Hematopoietic multipotent progenitor cell treated with erythropoietin and hydrocortisone succinate and interleukin-3 and kit ligand, for 4 days (in vitro differentiated cells): ENCODE measurements at regions not wholly inside any gene's neighbourhood (a gene's known extent, or its start where the extent isn't known, plus 50 kb on each side); places are given as distances from the start of the nearest gene placed in this dataset.

Source experiments
- DNase-seq: peaks from one replicate; pipeline ENCODE4 v3.0.0-alpha.2; 2015

DNA sequence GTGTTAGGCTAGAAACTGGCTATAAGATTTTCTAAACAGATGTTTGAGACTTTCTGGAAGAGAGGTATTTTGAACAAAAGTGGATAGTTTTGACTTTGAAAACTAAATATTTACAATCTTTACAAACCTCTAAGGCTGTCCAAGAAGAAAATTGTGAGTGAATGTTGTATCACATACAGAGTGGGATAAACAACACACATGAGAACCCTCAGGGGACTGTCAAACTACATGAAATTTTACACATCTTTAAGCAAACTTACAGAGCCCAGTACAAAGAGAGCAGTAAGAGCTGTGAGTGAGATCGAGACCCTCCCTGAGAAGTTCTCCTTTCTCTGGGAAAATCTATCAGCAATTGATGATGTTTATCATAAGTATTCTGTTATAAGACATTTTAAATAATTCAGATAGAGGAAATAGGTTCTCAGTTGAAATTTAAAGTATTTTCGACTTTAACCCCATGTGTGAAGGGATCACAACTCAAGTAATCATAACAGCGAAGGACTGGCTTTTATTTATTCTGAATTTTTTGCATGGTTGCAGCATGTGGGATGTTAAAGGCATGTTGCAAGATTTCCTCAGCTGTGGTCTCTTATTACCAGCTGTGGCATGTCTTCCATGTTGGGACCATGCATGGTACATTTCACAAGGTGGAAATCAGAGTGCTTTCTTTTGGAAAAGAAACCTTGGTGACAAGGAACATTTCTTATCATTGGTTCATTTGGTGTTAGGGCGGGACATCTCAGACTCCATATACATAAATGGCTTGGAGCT lies 264.0 kb upstream of the PRICKLE1 start:
- DNase-seq: no peak

DNA sequence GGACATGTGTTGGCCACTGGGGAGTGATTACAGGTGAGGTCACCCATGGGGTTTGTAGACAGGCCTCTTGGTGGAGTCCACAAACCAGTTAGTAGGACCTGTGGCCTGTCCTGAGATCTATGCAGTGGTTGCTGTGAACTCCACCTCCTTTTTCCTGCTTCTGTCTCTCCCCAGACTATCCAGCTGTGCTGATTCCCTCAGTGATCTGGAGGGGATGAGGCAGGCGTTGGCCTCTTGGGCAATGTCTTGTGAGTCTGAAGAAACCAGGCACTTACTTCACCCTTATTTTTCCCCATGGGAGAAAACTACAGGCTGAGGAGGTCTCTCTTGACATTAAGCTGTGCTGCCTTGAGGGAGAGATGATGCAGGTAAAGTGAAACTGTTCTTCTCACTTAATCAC lies 257.2 kb upstream of the PRICKLE1 start:
- no peak for DNase-seq

DNA sequence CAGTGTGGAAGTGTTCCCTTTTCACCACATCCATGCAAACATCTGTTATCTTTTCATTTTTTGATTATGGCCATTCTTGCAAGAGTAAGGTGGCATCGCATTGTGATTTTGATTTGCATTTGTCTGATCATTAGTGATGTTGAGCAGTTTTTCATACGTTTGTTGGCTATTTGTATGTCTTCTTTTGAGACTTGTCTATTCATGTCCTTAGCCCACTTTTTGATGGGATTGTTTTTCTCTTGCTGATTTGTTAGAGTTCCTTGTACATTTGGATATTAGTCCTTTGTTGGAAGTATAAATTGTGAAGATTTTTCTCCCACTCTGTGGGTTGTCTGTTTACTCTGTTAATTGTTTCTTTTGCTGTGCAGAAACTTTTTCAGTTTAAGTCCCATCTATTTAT lies 244.5 kb upstream of the PRICKLE1 start:
- DNase-seq: no peak

DNA sequence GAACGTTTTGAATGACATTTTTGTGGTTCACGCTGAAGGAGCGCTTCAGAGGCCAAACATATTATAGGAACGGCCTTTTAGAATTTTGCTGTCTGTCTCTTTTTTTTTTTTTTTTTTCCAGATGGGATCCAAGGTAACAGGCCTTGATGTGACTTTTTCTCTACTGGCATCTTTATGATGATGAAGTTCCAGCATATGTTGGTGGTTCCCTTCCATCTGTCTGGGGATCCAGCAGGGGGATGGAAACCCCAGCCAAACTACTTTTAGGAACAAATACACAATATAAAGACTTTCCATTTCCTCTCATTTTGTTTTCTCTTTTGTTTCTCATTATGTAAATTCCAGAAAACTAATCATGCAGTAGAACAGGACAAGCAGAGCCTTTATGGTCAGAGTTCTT lies 239.3 kb upstream of the PRICKLE1 start:
- no peak for DNase-seq

DNA sequence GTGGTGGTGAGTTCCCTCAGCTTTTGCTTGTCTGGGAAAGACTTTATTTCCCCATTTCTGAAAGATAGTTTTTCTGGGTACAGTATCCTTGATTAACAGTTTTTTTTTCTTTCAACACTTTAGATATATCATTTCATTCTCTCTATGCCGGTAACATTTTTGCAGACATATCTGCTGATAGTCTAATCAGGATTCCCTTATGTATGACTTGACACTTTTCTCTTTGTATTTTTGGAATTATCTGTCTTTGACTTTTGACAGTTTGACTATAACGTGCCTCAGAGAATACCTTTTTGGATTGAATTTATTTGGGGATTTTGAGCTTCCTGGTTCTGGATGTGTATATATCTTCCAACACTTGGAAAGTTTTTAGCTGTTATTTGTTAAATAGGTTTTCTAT lies 234.8 kb upstream of the PRICKLE1 start:
- DNase-seq: no peak

DNA sequence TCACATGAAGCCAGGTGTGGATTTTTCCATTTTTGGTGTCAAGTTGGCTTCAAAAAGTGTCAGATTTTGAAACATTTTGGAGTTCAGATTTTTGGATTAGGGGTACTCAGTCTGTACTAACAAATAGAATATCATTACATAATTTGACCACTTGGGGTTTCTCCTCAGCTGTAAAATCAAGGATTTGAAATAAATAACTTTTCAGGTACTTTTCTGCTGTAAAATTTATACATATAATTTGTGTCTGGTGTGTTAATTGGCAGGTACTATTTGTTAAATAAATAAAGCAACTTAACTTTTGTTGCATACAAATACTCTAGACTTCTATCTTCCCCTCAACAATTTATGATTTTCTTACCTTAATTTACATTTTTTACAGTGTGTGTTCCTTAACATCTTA lies 234.1 kb upstream of the PRICKLE1 start:
- DNase-seq: no peak

DNA sequence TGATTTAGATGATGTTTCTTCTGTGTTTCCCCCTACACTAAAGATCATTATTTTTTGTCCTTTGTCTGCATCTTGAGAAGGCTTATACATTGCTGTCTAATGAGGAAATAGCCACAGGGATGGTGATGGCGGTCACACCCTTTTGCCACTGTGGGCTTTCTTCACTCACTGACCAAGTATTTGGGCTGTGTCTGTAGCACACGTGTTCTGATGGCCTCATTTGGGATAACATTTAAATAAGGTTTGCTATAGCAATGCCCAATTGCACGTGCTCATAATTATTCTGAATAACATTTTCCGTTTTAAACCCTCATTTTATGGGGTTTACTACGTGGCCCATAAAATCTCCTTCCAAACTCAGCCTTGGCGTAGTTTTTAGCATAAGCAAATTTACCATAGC lies 230.3 kb upstream of the PRICKLE1 start:
- no peak for DNase-seq

DNA sequence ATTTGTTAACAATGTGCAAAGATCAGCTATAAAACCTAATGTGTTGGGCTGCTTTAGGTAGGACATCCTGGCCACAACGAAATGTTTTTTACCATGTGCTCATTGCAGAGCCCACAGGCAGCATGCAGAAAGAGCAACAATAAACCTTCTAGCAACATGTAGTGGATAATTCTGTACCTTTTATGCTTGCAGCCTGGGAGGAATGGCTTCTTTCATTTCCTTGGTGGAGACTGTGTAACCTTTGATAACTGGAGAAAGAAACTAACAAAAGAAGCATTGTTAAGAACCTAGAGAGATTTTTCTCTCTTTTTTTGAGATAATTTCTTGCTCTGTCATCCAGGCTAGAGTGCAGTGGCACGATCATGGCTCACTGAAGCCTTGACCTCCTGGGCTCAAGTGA lies 225.5 kb upstream of the PRICKLE1 start:
- DNase-seq: no peak

DNA sequence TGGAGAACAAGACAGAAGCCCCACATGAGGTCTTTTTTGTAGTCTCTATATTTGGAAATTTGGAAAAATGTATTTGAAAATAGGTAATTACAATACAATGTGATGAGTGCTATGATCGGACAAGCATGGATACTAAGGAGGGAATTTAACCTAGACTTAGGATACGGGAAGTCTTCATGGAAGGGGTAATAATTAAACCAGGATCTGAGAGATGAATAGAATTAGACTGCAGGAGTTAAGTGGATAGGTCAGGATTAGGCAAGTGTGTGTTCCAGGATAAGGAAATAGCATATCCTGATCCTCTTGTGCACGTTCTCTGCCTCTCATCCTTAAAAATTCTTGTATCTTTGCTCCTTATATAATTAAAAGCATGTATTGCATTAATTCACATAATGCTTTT lies 223.3 kb upstream of the PRICKLE1 start:
- no peak for DNase-seq

DNA sequence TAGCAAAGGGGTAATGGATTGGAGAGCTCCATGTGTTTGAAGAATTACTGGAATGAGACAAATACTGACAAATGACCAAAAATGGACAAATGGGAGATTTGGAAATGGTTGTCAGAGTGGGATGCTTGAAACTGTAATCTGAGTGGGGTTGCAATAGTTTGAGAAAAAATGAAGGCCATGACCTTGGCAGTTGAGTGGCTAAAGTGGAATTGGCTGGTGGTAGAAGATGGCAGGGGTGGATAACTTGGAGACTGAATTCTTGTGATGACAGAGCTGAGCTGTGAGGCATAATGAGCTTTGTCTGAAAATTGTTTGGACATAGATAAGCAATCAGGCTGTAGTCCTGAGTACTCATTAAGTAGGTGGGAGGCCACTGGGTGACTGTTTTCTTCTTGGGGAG lies 222.5 kb upstream of the PRICKLE1 start:
- no peak for DNase-seq

DNA sequence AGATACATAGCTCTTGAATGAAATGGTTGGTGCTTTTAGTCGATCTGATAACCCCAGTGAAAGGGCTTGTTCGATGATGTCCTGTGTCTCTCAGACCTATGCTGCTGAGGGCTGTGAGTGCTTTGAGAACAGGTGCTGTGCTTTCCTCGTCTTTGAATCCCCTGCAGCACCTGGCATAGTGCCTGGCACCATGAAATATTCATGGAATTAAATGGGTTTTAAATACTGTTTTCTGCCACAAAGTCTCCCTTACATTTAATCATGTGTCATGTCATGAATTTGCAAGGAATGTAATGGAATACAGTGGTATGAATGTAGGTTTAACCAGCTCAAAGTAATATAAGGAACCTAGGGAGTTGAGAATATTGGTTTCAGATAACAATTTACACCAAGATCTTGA lies 220.5 kb upstream of the PRICKLE1 start:
- DNase-seq: no peak

DNA sequence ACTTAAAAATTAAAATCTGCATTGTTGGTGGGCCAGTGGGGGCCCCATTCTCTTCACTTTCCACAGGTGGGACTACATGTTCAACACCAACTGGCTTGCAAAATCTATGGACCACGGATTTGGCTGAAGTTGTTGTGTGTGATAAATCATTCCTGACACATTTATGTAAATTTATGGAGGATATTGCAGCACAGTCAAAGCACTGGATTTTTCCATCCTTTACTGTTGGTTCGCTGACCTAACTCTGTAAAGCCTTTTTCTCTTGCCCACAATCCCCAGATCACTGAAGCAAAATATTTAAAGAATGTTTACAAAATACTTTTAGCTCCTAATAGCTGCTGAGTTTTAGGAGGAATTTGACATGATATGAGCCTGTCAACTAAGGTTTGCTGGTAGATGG lies 219.7 kb upstream of the PRICKLE1 start:
- no peak for DNase-seq

DNA sequence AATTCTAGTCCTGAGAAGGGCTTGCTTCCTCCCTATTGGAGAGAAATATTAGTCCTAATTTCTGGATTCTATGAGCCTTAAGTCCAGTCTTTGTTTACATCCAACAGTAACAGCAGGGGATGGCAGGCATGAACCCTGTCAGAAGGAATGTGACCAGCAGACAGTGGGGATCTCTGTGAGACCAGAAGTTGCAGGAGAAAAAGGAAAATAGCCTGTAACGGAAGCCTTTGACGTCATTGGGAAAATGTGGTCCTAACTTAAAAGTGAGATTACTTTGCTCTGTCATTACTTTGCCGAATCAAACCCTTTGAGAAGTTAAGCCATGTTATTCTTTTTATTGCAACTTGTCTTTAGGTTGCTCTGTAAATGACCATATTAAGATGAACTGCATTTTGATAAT lies 218.2 kb upstream of the PRICKLE1 start:
- no peak for DNase-seq

DNA sequence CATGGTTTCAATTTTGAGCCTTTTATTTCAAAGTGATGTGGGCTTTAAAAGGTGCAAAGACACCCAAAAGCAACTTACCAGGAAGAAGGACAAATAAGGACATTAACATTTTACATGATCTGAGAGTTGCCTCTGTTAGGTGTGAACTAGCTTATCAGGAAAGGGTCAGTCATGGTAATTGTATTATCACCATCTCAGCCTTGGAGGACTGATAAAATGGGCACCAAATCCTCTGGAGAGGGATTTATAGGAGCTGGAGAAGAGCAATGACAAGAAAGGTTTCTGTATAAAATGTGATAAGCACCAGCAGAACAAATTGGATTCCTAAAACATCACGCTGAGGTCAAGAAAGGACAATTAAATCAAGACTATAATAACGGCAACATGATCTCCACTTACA lies 217.7 kb upstream of the PRICKLE1 start:
- no peak for DNase-seq

DNA sequence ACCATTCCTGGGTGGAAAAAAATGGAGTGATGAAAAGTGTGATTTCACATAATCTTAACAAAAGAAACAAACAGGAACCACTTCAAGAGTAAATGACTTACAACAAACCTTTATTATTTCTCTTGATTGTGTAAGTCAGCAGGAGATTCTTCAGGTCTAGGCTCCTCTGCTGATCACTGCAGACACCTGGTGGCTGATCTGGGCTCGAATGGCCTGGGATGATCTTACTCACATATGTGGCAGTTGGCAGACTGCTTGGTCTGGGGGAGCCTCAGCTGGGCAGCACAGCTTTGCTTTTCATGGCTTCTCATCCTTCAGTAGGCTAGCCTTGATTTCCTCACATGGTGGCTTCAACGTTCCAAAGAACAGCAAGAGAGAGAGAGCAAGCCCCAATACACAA lies 215.4 kb upstream of the PRICKLE1 start:
- no peak for DNase-seq

DNA sequence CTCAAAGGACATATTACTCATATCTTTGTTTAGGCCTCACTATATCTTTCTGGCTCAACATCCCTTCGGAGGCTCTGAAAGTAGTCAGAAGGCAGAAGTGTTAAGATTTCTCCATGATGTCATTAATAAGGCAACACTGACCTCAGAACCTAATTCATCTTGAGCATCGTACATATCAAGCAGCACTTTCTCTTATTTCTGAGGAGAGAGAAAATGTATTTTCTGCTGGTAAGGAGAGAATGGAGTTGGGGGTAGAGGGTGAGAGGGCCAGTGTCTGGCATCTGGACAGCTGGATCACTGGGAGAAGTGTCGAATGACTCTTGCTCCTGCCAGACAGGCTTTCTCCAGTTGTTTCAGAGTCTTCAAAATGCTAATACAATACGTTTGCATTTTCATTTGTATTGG lies 213.2 kb upstream of the PRICKLE1 start:
- no peak for DNase-seq

DNA sequence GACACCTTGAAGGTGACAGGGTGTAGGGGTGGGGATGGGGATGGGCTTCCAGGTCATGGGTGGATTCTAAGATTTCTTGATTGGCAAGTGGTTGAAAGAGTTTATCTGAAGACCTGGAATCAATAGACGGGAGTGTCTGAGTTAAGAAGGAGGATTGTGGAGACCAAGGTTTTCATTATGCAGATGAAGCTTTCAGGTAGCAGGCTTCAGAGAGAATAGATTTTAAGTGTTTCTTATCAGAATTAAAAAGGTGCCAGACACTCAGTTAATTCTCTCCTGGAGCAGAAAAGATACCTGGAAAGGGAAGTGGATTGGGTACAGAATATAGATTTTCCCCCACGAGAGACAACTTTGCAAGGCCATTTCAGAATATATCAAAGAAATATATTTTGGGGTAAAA lies 211.7 kb upstream of the PRICKLE1 start:
- DNase-seq: no peak

DNA sequence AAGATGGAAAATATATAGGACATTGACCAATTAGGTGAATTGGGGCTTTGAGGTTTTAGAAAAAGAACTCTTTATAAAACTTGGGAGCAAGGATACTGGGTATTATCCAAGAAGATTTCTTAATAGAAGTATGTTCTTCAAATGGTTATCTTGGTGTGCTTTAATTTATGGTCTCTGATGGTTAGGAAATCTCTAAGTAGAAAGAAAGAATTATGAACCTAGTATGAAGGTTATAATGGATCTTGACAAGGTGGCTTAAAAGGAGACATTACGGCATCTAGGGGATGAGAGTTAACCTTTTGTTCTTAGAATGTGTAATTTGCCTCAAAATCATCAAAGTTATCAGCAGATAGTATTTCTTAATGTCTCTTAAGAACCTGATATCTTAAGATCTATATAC lies 210.4 kb upstream of the PRICKLE1 start:
- no peak for DNase-seq

DNA sequence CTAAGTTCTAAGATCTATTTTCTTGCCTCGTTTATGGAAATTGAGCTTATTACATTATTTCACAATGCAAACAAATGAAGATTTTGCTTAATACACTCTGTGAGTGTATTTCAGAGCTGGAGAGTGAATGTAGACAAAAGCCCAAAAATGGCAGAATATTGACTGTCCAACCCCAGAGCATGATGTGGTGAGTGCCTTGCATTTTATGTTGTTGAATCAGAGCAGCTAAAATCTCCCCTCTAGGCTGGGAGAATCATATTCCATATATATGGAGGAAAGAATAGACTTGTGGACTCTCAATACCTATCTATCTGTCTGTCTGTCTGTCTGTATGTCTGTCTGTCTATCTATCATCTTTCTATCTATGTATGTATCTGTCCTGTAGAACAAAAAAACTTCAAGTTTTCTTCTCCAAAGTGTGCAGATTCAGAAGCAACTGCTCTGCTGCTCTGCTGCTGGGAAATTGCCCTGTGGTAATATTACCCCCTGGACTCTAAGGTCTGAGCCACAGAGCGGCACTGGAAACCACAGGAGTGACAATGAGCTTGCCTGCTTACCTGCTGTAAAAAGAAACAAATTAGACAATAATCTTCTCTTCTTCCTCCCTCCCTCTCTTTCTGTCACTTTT lies 209.4 kb upstream of the PRICKLE1 start:
- no peak for DNase-seq

DNA sequence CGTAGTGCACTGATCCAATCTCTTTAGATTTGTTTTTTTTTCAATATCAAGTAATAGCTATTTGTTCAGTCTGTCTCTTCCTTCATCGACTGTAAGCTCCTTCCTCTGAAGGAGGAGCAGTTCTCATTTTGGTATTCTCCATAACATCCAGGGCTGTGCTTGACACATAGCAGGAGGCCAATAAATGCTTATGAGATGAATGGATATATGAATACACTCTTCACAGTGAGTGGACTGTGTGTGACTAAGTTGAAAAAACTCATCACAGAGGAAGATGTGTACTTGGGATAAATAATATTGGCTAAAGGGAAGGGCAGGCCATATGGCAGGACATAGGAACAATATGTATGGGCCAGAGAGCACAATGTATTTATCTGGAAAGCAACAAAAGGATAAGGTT lies 205.3 kb upstream of the PRICKLE1 start:
- no peak for DNase-seq

DNA sequence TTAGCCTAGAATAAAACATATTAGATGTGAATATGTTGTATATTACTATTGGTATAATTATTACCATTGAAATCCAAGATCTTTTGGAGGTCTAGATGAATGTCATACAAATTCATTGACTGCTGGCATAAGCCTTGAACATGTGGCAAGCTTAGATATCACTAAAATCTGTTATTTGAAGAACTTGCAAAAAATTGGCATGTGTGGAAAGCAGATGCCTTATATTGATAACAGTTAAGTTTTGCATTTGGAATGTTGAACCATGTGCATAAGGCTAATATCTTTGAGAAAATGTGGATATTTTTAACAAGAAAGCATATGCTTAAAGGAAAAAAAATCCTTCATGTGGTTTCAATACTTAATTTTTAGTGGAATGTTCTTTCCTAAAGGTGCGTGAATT lies 203.6 kb upstream of the PRICKLE1 start:
- DNase-seq: peak; percentile 5

DNA sequence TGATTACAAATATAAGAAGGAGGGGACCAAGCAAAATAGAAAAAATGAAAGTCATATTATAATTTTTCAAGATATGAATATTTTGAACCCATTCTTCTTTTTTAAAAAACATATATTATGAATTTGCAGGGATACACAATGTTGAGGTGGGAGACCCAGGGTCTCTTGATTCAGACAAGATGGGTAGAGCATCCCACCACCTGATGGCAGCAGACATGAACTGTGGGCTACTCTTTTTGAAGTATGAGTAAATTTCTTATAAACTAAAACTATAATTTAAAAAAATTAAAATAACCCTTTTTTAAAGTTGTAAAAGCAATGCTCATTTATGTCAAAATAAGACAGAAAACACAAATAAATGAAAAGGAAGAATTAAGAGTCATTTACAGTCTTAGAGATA lies 202.7 kb upstream of the PRICKLE1 start:
- no peak for DNase-seq

DNA sequence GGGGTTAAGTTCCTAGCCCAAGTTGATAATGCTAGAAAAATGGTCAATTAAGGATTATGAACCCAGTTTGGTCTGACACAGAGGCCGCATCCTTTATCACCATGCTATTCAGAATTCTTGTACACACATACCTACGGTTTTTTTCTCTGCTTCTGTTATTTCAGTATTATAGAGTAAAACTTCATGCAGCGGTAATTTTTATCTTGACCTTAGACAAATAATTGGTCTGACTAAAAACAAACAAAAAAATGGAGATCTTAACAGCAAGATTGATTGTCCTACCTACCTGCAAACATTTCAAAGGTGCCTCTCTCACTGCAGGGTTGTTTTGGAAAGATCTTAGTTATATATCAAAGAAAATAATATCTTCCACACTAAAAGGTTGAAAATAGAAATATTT lies 201.9 kb upstream of the PRICKLE1 start:
- no peak for DNase-seq

DNA sequence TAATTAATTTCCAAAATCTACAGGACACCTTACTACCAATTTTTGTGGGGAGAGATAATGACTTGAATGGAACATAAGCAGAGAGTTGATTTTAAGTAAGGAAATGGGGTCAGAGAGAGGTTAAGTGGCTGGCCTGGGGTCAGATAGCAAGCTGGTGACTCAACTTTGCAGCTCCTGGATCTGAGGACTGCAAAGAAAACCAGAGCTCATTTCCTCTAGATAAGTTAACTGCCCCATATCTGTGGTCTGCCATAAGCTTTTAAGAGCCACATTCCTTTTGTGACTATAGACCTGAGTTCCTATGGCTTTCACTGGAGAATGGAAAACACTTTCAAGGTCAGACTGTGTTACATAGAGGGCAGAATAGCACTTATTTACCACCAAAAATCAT lies 201.2 kb upstream of the PRICKLE1 start:
- peak; percentile 65 for DNase-seq
